Lung (tissue), 11 donors: ENCODE measurements at regions not wholly inside any gene's neighbourhood (a gene's known extent, or its start where the extent isn't known, plus 50 kb on each side); places are given as distances from the start of the nearest gene placed in this dataset.

ENCODE experiments used
- ATAC-seq: fragments of 200-7000 bp; cut with Tn5 transposase; one replicate; pipeline ENCODE4 v1.9.1; 2020; ENCODE audit warnings: moderate number of reproducible peaks; ENCODE audit not compliant: insufficient read depth, low FRiP score
- DNase-seq, 3 donors: peaks; one replicate each; pipeline ENCODE4 v3.0.0-alpha.2; 2013 to 2017
- H3K27ac ChIP-seq, 2 donors: one replicate each; pipeline ENCODE4 v1.5.1; 2013; ENCODE audit warnings: mild to moderate bottlenecking in 2 of 2, moderate library complexity in 2 of 2, control low read depth in 1 of 2, inconsistent platforms in 1 of 2, low read depth in 1 of 2, low read length in 1 of 2
- H3K27me3 ChIP-seq, 3 donors: one replicate each; pipeline ENCODE4 v1.5.1; 2013; ENCODE audit warnings: low read length in 2 of 3; ENCODE audit not compliant: control insufficient read depth in 3 of 3, insufficient read depth in 3 of 3
- H3K36me3 ChIP-seq, 4 donors: one replicate each; pipeline ENCODE4 v1.5.1; 2013; ENCODE audit warnings: low read length in 4 of 4, mild to moderate bottlenecking in 1 of 4, moderate library complexity in 1 of 4; ENCODE audit not compliant: control insufficient read depth in 4 of 4, insufficient read depth in 4 of 4
- H3K4me1 ChIP-seq, 5 donors: one replicate each; pipeline ENCODE4 v1.5.1; 2013; ENCODE audit warnings: low read length in 5 of 5, mild to moderate bottlenecking in 2 of 5, moderate library complexity in 1 of 5; ENCODE audit not compliant: control insufficient read depth in 5 of 5, insufficient read depth in 5 of 5
- H3K4me3 ChIP-seq: one replicate; pipeline ENCODE4 v1.5.1; 2013; ENCODE audit warnings: mild to moderate bottlenecking, control low read depth, moderate library complexity
- H3K9ac ChIP-seq, 2 donors: one replicate each; pipeline ENCODE4 v1.5.1; 2013; ENCODE audit warnings: low read length in 2 of 2, control low read depth in 1 of 2; ENCODE audit not compliant: insufficient read depth in 1 of 2
- H3K9me3 ChIP-seq, 4 donors: one replicate each; pipeline ENCODE4 v1.5.1; 2013; ENCODE audit warnings: low read length in 3 of 4, mild to moderate bottlenecking in 1 of 4, moderate library complexity in 1 of 4; ENCODE audit not compliant: control insufficient read depth in 4 of 4, insufficient read depth in 3 of 4
- WGBS, 2 donors: extraction: QIAGEN DNeasy Blood & Tissue Kit; methylation state at CpG; one replicate each; pipeline ENCODE4 v1.1.7; 2013; 5-methylcytosine and 5-hydroxymethylcytosine counted together
- TF ChIP-seq, protein P1 (sequence below): IDR thresholded peaks from 2 replicates; pipeline ENCODE4 v1.5.1; 2012; ENCODE audit warnings: mild to moderate bottlenecking; ENCODE audit errors: control extremely low read depth, extremely low read depth
- donor health status: control.
- donor health status: control.
- donor health status: Bipolar disorder and iron deficiency.
- donor health status: healthy.
- donor health status: DM: yes; HTN: yes; CAD: no.

DNA sequence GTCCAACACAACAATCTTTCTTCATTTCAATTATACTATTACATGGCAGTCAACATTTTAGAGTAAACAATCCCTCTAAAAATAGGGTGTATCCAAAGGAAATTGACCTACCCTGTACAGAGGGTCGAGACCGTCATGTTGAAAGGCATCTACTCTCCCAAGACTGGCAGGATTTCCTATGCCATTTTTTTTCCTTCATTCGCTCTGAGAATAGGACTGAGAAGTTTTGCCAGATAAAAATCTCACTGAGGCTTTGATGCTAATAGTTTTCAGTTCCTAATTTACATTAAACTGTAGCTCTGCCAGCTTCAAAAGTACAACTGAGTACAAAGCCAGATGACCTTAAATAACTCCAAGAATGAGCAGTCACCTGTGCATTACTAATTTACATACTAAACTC is 84.5 kb upstream of the SEMA3C start:
- 52 to 56% methylated on average over 3 of the region's 3 CpGs for WGBS, 2 donors
- Histone ChIP-seq H3K27ac (no peak overlapping the region), H3K4me1 (peaks cover 0 to 3% (median 0%) of the 10 kb centered on the region in 5 donors), H3K9ac (no peak overlapping the region), H3K27me3 (no peaks in the 10 kb centered on the region), H3K36me3 (no peaks in the 10 kb centered on the region), H3K4me3 (no peak overlapping the region), H3K9me3 (no peaks in the 10 kb centered on the region)
- TF ChIP-seq, protein P1, sequence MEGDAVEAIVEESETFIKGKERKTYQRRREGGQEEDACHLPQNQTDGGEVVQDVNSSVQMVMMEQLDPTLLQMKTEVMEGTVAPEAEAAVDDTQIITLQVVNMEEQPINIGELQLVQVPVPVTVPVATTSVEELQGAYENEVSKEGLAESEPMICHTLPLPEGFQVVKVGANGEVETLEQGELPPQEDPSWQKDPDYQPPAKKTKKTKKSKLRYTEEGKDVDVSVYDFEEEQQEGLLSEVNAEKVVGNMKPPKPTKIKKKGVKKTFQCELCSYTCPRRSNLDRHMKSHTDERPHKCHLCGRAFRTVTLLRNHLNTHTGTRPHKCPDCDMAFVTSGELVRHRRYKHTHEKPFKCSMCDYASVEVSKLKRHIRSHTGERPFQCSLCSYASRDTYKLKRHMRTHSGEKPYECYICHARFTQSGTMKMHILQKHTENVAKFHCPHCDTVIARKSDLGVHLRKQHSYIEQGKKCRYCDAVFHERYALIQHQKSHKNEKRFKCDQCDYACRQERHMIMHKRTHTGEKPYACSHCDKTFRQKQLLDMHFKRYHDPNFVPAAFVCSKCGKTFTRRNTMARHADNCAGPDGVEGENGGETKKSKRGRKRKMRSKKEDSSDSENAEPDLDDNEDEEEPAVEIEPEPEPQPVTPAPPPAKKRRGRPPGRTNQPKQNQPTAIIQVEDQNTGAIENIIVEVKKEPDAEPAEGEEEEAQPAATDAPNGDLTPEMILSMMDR: no peak
- ATAC-seq (no peak), DNase-seq (no peak)

DNA sequence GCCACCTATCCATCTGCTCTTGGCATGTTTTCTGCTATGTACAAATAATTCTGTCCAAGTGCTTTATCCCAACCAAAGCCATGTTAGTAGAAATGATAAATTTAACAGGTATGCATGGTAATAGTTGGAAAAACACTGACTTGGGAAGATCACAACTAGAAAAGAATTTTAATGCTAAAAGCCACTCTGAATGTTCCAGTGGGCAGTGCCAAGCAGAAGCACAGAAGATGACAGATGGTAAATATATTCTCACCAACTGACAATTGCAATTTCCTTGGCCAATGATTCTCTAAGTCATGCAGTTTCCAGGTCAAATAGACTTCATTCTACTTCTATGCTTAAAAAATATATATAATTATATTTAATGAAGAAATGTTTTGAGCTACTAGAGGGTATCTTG is 83.6 kb upstream of the SEMA3C start:
- Histone ChIP-seq H3K36me3 (no peaks in the 10 kb centered on the region), H3K9me3 (no peaks in the 10 kb centered on the region), H3K4me1 (peaks cover 0 to 3% (median 0%) of the 10 kb centered on the region in 5 donors), H3K4me3 (no peak overlapping the region), H3K27me3 (no peaks in the 10 kb centered on the region), H3K9ac (no peak overlapping the region), H3K27ac (no peak overlapping the region)
- DNase-seq (no peak), ATAC-seq (no peak)
- TF ChIP-seq, protein P1: no peak

DNA sequence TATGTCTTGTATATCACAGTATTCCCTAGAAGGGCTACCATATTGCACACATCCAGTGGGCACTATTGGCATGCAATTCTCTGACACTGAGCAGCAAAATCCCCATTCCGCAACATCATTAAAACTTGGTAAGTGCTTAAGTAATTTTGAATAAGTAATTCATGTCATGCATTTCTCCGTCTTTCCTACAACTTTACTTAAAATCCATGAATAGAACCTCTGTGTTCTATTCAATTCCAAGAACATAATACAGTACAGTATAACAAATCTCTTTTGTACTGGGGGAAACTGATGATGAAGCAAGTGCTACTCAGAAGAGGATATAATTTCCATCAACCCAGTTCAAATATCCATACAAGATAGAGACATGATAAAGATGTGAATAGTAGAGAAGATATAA is 80.9 kb upstream of the SEMA3C start:
- Histone ChIP-seq H3K36me3 (no peaks in the 10 kb centered on the region), H3K9ac (no peak overlapping the region), H3K27ac (no peak overlapping the region), H3K4me3 (no peak overlapping the region), H3K4me1 (no peaks in the 10 kb centered on the region), H3K9me3 (no peaks in the 10 kb centered on the region), H3K27me3 (no peaks in the 10 kb centered on the region)
- WGBS, 2 donors: 93 to 96% methylated on average over 2 of the region's 2 CpGs
- ATAC-seq (no peak), DNase-seq (no peak)
- TF ChIP-seq, protein P1: no peak

DNA sequence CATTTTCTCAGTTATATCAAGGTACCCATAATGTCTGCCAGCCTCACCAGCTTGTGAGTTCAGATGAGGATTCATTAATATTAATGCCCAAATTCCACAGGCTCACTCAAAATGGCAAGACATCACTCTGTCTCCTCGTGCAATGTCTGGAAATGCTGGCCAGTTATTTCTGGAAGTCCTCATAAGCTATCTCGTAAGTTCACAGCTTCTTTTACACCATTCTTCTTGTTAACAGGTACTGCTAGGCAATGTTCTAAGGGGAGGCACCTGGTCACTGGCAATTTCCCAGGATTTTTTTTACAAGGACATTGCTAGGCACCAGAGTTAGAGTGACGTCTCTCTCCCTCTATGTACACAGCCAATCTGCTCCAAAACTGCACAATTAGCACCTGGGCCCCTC is 80.2 kb upstream of the SEMA3C start:
- WGBS, 2 donors: 73 to 88% methylated on average over 3 of the region's 3 CpGs
- H3K4me1 ChIP-seq: no peaks in the 10 kb centered on the region
- H3K9ac ChIP-seq: no peak overlapping the region
- H3K36me3 ChIP-seq: no peaks in the 10 kb centered on the region
- TF ChIP-seq, protein P1: no peak
- DNase-seq (no peak), ATAC-seq (no peak)
- H3K27ac ChIP-seq: no peak overlapping the region
- no peaks in the 10 kb centered on the region for H3K9me3 ChIP-seq
- no peaks in the 10 kb centered on the region for H3K27me3 ChIP-seq
- H3K4me3 ChIP-seq: no peak overlapping the region
